Coronary artery (tissue), 2 donors: ENCODE measurements at regions not wholly inside any gene's neighbourhood (a gene's known extent, or its start where the extent isn't known, plus 50 kb on each side); places are given as distances from the start of the nearest gene placed in this dataset.

Experiments used
- DNase-seq: peaks from one replicate; pipeline ENCODE4 v3.0.0-alpha.2; 2017; ENCODE audit warnings: low spot score
- H3K27ac ChIP-seq, 2 donors: fragments of 200-600 bp; sonication (generic); one replicate each; pipeline ENCODE4 v1.5.1; 2016 to 2019
- H3K4me3 ChIP-seq: fragments of 200-600 bp; sonication (generic); 2 replicates; pipeline ENCODE4 v1.5.1; 2016; ENCODE audit warnings: mild to moderate bottlenecking, moderate library complexity
- TF ChIP-seq, protein P1 (sequence below): fragments of 200-600 bp; sonication (generic); IDR thresholded peaks from one replicate; pipeline ENCODE4 v1.5.1; 2019; ENCODE audit warnings: antibody characterized with exemption

DNA sequence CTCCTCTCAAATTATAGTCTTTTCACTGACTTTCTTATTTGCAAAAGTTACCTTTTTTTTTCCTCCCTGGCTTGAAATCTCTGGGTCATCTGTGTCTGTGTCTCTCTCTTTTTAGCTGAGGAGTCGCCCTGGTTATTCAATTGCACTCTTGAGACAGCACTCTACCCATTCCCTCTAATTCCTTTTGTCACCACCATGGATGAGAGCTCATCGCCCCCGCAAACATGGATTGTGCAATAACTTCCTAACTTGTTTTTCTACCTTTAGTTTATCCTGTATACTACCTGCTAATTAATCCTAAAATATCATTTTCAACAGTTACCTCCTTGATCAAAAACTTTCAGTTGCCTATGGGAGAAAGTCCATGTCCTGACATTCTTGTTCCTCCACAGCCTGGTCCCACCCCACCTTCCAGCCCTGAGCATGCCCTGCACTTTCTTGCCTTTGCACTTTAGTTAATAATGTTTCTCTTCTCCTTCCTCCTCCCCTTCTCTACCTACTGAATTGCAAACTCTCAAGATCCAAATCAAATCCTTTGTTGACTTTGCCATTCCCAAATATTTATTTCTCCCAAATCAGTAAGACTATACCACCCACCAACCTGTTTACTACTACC is 110.4 kb upstream of the MAGI3 start:
- Histone ChIP-seq H3K27ac (no peak overlapping the region), H3K4me3 (no peak overlapping the region)
- DNase-seq = no peak
- TF ChIP-seq, protein P1, sequence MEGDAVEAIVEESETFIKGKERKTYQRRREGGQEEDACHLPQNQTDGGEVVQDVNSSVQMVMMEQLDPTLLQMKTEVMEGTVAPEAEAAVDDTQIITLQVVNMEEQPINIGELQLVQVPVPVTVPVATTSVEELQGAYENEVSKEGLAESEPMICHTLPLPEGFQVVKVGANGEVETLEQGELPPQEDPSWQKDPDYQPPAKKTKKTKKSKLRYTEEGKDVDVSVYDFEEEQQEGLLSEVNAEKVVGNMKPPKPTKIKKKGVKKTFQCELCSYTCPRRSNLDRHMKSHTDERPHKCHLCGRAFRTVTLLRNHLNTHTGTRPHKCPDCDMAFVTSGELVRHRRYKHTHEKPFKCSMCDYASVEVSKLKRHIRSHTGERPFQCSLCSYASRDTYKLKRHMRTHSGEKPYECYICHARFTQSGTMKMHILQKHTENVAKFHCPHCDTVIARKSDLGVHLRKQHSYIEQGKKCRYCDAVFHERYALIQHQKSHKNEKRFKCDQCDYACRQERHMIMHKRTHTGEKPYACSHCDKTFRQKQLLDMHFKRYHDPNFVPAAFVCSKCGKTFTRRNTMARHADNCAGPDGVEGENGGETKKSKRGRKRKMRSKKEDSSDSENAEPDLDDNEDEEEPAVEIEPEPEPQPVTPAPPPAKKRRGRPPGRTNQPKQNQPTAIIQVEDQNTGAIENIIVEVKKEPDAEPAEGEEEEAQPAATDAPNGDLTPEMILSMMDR = no peak

DNA sequence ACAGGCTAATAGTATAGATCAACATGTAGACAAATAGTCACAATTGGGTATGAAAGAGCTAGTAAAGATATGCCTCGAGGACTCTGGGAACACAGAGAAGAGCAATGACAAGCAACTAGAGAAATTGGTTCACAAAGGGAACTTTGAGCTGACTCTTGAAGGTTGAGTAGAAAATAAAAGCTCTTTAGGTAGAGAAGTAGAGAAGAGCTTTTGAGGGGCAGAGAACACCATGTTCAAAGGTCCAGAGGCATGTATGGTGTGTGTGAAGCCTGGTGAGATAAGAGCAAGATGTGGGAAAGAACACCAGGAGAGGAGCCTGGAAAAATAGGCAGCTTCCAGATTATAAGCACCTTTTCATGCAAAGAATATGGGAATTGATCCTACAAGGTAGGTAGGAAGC is 109.7 kb upstream of the MAGI3 start:
- DNase-seq = no peak
- Histone ChIP-seq H3K4me3 (no peak overlapping the region), H3K27ac (no peak overlapping the region)
- TF ChIP-seq, protein P1 = no peak

DNA sequence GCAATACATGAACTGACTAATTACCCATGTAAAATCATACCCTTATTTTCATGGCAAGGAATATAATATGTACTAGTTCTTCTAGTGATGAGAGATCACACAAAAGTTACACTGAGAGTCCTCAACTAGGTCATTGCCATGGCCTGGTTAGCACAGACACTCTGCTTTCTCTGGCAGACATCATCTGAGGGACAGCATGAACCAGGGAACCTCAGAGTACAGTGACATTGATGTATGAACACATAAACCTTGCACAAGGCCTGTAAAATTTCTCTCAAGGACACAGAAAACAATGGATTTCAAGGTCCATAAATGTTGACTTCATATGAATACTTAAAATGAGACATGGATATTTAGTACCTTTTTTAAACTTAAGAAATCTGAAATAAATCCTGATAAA is 108.8 kb upstream of the MAGI3 start:
- DNase-seq = no peak
- Histone ChIP-seq H3K4me3 (no peak overlapping the region), H3K27ac (no peak overlapping the region)
- TF ChIP-seq, protein P1 = no peak

DNA sequence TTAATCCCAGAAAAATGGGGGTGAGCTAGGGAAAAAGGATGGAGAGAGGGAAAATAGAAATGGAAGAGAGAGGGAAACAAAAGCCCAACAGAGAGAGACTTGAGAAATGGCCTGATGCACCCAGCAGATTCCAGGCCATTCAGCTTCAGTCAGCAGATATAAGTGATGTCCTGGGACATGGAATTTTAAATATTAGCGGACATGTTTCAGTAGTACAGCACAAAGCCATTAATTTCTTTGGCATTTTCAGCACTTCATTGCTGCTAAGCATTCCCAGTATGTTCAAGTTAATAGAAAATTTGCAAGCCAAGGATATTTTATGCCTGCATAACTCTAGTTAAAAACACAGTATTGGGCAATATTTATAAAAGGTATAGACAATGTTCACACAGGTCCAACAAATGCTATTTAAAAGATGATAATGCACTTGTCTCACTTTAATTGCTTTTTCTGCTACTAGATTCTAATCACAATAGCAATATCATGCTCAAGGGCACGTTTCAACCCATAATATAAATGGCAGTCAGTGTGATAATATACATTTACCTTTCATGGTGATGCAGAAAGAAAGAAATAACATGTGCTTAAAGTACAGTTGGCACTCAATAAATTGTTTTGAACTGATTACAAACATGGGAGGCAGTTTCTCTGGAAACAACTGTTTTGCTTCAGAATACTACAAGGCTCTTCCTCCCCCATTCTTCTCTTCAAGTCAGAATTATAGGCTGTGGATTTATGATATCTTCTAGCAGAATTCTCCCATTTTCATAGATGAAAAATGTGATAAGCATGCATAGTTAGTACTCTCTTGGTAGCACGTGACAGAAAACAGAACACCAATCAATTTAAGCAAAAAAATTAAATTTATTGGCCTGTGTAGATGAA is 108.1 kb upstream of the MAGI3 start:
- H3K27ac ChIP-seq = no peak overlapping the region
- no peak for DNase-seq
- no peak overlapping the region for H3K4me3 ChIP-seq
- TF ChIP-seq, protein P1 = no peak

DNA sequence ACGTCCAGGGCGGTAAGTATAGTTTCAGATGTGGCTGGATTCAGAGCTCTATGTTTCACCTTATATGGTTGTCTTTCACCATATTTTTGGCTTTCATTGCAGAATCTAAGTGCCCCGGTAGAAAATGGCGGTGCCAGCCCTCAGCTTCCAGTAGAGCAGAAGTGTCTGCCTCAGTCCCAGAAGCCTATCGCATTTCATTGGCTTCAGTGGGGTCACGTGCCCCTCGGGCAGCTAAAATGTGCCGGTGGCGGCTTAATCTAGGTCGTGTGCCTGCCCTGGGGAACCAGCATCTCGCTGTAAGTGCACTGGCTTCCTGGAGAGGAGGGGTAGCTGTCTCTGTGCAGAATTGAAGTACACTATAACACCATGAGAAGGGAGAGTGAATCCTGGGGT is 107.4 kb upstream of the MAGI3 start:
- TF ChIP-seq, protein P1 = no peak
- H3K27ac ChIP-seq = no peak overlapping the region
- DNase-seq = no peak
- H3K4me3 ChIP-seq = no peak overlapping the region

DNA sequence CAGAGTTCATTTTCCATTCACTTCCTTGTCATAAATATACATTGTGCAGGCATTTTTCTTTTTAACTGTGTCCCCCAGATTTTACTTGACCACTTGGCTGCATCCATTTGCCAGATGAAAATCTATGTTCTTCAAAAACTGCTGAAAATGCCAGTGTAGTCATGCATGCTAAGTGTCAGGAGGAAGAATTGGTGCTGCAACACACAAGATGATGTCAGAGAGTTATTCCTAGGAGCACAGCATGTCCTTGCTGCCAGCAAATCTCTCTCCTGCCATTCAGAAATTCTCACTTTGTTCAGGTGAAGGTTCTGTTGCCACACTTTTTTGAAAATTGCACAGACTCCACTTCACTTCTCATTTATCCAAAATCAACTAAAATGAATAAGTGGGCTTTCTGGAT is 106.4 kb upstream of the MAGI3 start:
- TF ChIP-seq, protein P1 = no peak
- Histone ChIP-seq H3K4me3 (no peak overlapping the region), H3K27ac (no peak overlapping the region)
- DNase-seq = no peak

DNA sequence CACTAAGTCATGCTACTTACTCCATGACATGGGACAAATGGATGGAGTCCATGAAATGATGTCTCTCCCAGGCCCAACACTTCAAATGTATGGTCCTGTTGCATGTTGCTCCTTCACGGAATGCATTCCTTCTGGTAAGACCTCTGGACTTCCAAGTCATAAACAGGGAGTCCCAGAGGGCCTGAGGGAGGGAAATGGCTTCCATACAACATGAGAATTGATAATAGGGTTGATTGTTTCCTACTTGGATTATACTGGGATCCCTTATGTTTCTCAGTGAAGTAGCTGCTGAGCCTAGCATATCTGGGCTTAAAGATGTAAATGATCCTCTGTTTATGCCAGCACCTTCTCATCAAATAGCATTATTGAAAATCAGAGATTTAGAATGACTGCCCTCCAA is 104.2 kb upstream of the MAGI3 start:
- H3K4me3 ChIP-seq = no peak overlapping the region
- H3K27ac ChIP-seq = no peak overlapping the region
- TF ChIP-seq, protein P1 = no peak
- DNase-seq = no peak
